ENCODE measurements at regions not wholly inside any gene's neighbourhood (a gene's known extent, or its start where the extent isn't known, plus 50 kb on each side); places are given as distances from the start of the nearest gene placed in this dataset.

DNA sequence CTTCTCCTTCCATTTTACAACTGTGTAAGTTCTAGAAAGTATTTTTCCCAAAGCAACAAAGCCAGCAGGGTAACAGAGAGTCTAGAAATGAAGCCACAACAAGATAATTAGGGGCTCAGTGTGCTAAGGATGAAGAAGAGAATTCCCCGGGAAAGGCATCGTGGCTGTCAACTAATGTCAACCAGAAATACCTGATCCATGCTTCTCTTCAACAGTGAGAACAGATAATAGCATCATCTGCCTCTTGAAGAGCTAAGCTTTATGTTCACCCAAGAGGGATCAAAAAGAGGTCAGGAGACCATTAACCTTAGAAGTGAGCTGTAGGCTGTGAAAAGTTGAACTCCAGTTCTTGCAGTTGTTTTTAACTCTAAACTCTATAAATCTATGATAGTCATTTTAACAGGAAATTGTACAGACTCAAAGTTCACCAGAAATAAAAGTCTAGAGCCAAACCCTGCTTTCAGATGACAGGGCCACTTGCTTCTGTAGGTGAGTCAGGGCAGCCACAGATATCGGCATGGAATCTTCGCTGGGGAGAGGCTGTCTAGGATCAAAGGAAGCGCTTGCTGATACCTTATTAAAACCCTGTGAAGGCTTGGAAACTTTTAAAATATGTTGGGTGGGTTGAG, 540.7 kb upstream of the ID2 start:
- TF ChIP-seq, protein P1, sequence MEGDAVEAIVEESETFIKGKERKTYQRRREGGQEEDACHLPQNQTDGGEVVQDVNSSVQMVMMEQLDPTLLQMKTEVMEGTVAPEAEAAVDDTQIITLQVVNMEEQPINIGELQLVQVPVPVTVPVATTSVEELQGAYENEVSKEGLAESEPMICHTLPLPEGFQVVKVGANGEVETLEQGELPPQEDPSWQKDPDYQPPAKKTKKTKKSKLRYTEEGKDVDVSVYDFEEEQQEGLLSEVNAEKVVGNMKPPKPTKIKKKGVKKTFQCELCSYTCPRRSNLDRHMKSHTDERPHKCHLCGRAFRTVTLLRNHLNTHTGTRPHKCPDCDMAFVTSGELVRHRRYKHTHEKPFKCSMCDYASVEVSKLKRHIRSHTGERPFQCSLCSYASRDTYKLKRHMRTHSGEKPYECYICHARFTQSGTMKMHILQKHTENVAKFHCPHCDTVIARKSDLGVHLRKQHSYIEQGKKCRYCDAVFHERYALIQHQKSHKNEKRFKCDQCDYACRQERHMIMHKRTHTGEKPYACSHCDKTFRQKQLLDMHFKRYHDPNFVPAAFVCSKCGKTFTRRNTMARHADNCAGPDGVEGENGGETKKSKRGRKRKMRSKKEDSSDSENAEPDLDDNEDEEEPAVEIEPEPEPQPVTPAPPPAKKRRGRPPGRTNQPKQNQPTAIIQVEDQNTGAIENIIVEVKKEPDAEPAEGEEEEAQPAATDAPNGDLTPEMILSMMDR (IDR thresholded peaks at IDR 0.05; ENCODE audit: low read length) = no peak
- TF ChIP-seq EZH2 (optimal IDR thresholded peaks at IDR 0.05; ENCODE audit: low read depth, low read length) = no peak
- TF ChIP-seq EZH2phosphoT487 (IDR thresholded peaks at IDR 0.05; ENCODE audit: low read length) = no peak
